ENCODE measurements at regions not wholly inside any gene's neighbourhood (a gene's known extent, or its start where the extent isn't known, plus 50 kb on each side); places are given as distances from the start of the nearest gene placed in this dataset.

DNA sequence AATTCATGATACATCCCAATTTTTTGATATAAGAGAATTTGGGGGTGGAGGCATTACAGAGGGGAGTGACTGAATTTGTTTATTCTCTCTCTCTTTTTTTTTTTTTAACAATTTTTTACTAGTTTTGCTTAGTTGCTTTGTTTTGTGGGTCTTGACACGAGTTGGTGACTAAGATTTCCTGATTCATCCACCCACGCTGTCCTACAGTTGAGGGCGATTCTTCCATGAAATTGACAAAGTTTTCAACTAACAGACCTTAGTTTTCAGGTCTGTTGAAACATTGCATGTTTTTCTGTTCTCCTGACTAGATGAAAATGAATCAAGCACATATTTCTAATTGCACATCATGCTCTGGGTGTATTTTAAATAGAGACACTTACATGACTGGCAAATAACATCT is 613.8 kb downstream of the TFAP2B start:
- no peaks in the 10 kb centered on the region for H3K4me1 ChIP-seq (ENCODE audit: control insufficient read depth in 1 of 2, insufficient read depth in 1 of 2, low read depth in 1 of 2, low read length in 1 of 2)
- no peaks in the 10 kb centered on the region for H3K27me3 ChIP-seq
- TF ChIP-seq, protein P1, sequence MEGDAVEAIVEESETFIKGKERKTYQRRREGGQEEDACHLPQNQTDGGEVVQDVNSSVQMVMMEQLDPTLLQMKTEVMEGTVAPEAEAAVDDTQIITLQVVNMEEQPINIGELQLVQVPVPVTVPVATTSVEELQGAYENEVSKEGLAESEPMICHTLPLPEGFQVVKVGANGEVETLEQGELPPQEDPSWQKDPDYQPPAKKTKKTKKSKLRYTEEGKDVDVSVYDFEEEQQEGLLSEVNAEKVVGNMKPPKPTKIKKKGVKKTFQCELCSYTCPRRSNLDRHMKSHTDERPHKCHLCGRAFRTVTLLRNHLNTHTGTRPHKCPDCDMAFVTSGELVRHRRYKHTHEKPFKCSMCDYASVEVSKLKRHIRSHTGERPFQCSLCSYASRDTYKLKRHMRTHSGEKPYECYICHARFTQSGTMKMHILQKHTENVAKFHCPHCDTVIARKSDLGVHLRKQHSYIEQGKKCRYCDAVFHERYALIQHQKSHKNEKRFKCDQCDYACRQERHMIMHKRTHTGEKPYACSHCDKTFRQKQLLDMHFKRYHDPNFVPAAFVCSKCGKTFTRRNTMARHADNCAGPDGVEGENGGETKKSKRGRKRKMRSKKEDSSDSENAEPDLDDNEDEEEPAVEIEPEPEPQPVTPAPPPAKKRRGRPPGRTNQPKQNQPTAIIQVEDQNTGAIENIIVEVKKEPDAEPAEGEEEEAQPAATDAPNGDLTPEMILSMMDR (IDR thresholded peaks at IDR 0.05), result no peak
- no peak overlapping the region for H3K4me3 ChIP-seq (ENCODE audit: low read depth in 1 of 2, low read length in 1 of 2)
- no peaks in the 10 kb centered on the region for H3K9me3 ChIP-seq
- H3K36me3 ChIP-seq, result no peaks in the 10 kb centered on the region
- no peak overlapping the region for H3K27ac ChIP-seq

DNA sequence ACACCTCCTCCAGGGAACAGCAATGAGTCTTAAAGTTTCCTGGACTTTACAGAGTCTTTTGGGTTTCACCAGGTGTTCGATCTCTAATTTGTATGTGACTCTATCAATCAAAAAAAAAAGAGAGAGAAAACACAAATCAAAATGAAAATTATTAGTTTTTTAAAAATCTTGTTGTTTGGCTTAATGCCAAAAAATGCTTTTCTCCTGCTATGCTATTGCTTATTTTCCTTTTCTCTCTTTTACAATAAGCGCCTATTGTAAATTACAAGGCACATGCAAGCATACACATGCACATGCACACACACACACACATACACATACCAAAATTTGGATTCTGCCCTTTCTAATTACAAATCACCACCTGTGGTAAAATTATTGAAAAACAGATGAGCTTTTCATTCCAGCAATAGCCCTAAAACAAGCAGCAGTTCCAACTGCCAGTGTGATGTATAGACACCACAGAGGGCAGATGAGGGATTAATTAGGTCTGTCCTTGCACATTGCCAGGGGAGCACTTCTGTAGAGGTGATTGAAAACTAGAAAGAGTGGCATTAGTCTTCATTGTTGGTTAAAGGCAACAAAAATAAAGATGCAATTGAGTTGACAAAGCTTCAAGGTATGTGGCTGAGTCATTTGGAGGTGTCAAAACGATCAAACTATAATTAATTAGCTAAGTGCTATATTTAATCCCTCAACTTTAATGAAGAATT is 631.7 kb downstream of the TFAP2B start:
- Histone ChIP-seq H3K4me3 (ENCODE audit: low read depth in 1 of 2, low read length in 1 of 2) (no peak overlapping the region), H3K9me3 (no peaks in the 10 kb centered on the region), H3K27ac (no peak overlapping the region), H3K36me3 (no peaks in the 10 kb centered on the region), H3K4me1 (ENCODE audit: control insufficient read depth in 1 of 2, insufficient read depth in 1 of 2, low read depth in 1 of 2, low read length in 1 of 2) (no peaks in the 10 kb centered on the region), H3K27me3 (no peaks in the 10 kb centered on the region)
- TF ChIP-seq, protein P1 (IDR thresholded peaks at IDR 0.05), result no peak

DNA sequence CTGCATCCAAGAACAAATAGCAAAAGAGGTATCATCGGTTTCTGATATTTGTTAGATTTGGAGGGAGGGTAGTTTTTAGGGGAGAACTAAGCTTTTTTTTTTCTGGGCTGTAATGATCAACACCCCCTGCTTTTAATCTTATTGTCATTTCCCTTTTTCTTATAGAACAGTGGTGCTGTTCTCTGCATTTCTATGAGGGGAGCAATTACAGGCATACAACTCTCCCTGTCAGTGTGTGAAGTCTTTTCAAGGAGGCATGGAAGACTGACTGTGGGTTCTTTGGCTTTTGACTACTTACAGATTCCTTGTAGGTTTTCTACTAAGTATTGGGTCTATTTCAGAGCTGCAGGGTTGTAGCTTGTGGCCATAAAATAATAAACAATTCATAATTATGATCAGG is 632.3 kb downstream of the TFAP2B start:
- Histone ChIP-seq H3K9me3 (no peaks in the 10 kb centered on the region), H3K36me3 (no peaks in the 10 kb centered on the region), H3K27ac (no peak overlapping the region), H3K4me1 (ENCODE audit: control insufficient read depth in 1 of 2, insufficient read depth in 1 of 2, low read depth in 1 of 2, low read length in 1 of 2) (no peaks in the 10 kb centered on the region), H3K27me3 (no peaks in the 10 kb centered on the region), H3K4me3 (ENCODE audit: low read depth in 1 of 2, low read length in 1 of 2) (no peak overlapping the region)
- TF ChIP-seq, protein P1 (IDR thresholded peaks at IDR 0.05), result no peak

DNA sequence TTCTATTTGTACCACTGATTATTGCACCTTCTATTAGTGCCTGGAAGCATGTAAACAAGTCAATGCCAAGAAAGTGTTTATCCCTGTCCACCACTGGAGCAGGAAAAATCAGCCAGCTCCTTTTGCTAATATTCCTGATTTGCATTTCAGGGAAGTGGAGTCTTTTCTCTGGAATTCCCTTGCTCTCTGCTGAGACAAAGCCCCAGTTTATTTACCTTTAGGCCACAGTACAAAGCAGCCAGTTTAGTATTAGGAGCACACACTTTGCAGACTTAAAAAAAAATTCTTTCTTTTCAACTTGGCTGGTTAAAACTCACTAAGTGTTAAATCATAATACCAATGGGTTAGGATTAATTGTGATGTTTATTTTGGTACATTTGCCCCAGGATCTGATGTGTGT is 631.1 kb downstream of the PKHD1 start:
- Histone ChIP-seq H3K27me3 (no peaks in the 10 kb centered on the region), H3K4me3 (ENCODE audit: low read depth in 1 of 2, low read length in 1 of 2) (no peak overlapping the region), H3K9me3 (no peaks in the 10 kb centered on the region), H3K4me1 (ENCODE audit: control insufficient read depth in 1 of 2, insufficient read depth in 1 of 2, low read depth in 1 of 2, low read length in 1 of 2) (no peaks in the 10 kb centered on the region), H3K27ac (no peak overlapping the region), H3K36me3 (no peaks in the 10 kb centered on the region)
- TF ChIP-seq, protein P1 (IDR thresholded peaks at IDR 0.05), result no peak

DNA sequence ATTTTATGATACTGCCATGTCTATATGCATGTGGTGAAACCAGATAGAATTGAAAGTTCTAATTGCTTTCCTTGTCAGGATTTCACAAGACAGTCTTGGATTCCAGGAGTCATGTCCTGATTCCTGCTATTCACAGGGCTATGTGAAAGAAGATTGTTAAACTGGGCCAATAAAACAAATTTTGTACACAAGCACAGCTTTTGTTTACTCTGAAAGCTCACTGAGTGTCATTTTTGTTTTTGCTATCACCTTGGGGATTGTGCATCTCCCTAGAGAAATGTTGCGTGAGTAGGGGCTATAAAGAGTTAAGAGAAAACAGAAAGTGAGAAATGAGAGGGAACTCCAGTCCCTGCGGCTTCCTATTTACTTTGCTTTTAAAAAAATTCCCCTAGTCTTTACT is 627.5 kb downstream of the PKHD1 start:
- H3K27ac ChIP-seq, result no peak overlapping the region
- no peak overlapping the region for H3K4me3 ChIP-seq (ENCODE audit: low read depth in 1 of 2, low read length in 1 of 2)
- H3K36me3 ChIP-seq, result no peaks in the 10 kb centered on the region
- H3K4me1 ChIP-seq (ENCODE audit: control insufficient read depth in 1 of 2, insufficient read depth in 1 of 2, low read depth in 1 of 2, low read length in 1 of 2), result no peaks in the 10 kb centered on the region
- H3K27me3 ChIP-seq, result no peaks in the 10 kb centered on the region
- no peaks in the 10 kb centered on the region for H3K9me3 ChIP-seq
- TF ChIP-seq, protein P1 (IDR thresholded peaks at IDR 0.05), result no peak

All from neutrophil (primary cell).